Sigmoid colon (tissue), 6 donors: ENCODE measurements at regions not wholly inside any gene's neighbourhood (a gene's known extent, or its start where the extent isn't known, plus 50 kb on each side); places are given as distances from the start of the nearest gene placed in this dataset.

Experiments
- DNase-seq: peaks from one replicate; pipeline ENCODE4 v3.0.0-alpha.2; 2019
- H3K27ac ChIP-seq, 4 donors: fragments of 200-600 bp; sonication (generic); one replicate each; pipeline ENCODE4 v1.5.1; 2016 to 2019; ENCODE audit warnings: mild to moderate bottlenecking in 1 of 4
- H3K27me3 ChIP-seq, 3 donors: fragments of 200-600 bp; sonication (generic); one replicate each; pipeline ENCODE4 v1.5.1; 2019; ENCODE audit warnings: mild to moderate bottlenecking in 1 of 3
- H3K36me3 ChIP-seq, 4 donors: fragments of 200-600 bp; sonication (generic); one replicate each; pipeline ENCODE4 v1.5.1; 2016 to 2019
- H3K4me1 ChIP-seq, 4 donors: fragments of 200-600 bp; sonication (generic); one replicate each; pipeline ENCODE4 v1.5.1; 2017 to 2019
- H3K4me3 ChIP-seq, 4 donors: fragments of 200-600 bp; sonication (generic); one replicate each; pipeline ENCODE4 v1.5.1; 2017 to 2019; ENCODE audit warnings: mild to moderate bottlenecking in 2 of 4, moderate library complexity in 1 of 4
- H3K9me3 ChIP-seq, 4 donors: fragments of 200-600 bp in 3 of 4; sonication (generic) in 3 of 4; one replicate each; pipeline versions ENCODE4 v1.5.1 to v1.6.1; 2013 to 2019
- EP300 ChIP-seq, 4 donors: sonication (generic); formaldehyde crosslinking; IDR thresholded peaks; one replicate each; pipeline ENCODE4 v1.6.1; 2017; ENCODE audit warnings: antibody characterized with exemption in 4 of 4
- POLR2A ChIP-seq, 2 donors: fragments of 450-650 bp; IDR thresholded peaks; one replicate each; pipeline ENCODE4 v1.6.1; 2016; ENCODE audit warnings: antibody characterized with exemption in 2 of 2, mild to moderate bottlenecking in 2 of 2, moderate library complexity in 2 of 2
- POLR2AphosphoS5 ChIP-seq, 4 donors: sonication (generic); formaldehyde crosslinking; IDR thresholded peaks; one replicate each; pipeline ENCODE4 v1.6.1; 2017; ENCODE audit warnings: antibody characterized with exemption in 4 of 4
- WGBS, 2 donors: extraction: QIAGEN DNeasy Blood & Tissue Kit; methylation state at CpG; one replicate each; pipeline ENCODE4 v1.1.7; 2013; 5-methylcytosine and 5-hydroxymethylcytosine counted together
- intact Hi-C: fragments of 100-400 bp; cut with DNase I; formaldehyde crosslinking; loops from one replicate; pipeline ENCODE4 v1.15.1; 2023
- TF ChIP-seq, protein P1 (sequence below), 4 experiments: fragments of 450-650 bp in 3 of 4; fragments of 200-600 bp in 1 of 4; IDR thresholded peaks; one replicate each; pipeline ENCODE4 v1.5.1; 2016 to 2019; ENCODE audit warnings: antibody characterized with exemption in 4 of 4, mild to moderate bottlenecking in 3 of 4, moderate library complexity in 2 of 4
- donor health status: healthy with polysubstance abuse.
- donor health status: healthy.

DNA sequence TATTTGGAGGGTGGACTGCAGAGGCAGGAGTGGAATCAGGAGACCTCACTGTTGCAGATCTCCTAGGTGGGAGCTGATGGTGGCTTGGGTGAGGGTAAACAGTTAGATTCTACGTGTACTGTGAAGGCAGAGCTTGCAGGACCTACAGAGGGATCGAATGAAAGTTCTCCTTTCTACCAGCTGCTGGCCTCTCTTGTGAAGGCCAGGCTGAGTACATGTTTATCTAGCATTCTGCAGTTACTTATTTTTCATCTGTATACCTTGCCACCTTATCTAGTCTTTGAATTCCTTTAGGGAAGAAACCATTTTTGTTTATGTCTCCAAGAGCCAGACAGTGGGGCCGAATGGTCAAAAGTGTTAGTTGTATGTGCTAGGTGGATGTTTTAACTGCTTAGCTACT, 57.6 kb downstream of the PTTG1 start:
- Histone ChIP-seq H3K27ac (no peak overlapping the region), H3K36me3 (no peaks in the 10 kb centered on the region), H3K27me3 (no peaks in the 10 kb centered on the region), H3K4me3 (no peak overlapping the region), H3K4me1 (peaks cover 0 to 13% (median 7%) of the 10 kb centered on the region in 4 donors), H3K9me3 (no peaks in the 10 kb centered on the region)
- intact Hi-C loops: no loop called here
- no peak for DNase-seq
- WGBS, 2 donors: 85 to 88% methylated on average over 3 of the region's 3 CpGs
- TF ChIP-seq EP300 (IDR thresholded peaks at IDR 0.05): no peak
- TF ChIP-seq POLR2AphosphoS5 (IDR thresholded peaks at IDR 0.05): no peak
- TF ChIP-seq, protein P1, sequence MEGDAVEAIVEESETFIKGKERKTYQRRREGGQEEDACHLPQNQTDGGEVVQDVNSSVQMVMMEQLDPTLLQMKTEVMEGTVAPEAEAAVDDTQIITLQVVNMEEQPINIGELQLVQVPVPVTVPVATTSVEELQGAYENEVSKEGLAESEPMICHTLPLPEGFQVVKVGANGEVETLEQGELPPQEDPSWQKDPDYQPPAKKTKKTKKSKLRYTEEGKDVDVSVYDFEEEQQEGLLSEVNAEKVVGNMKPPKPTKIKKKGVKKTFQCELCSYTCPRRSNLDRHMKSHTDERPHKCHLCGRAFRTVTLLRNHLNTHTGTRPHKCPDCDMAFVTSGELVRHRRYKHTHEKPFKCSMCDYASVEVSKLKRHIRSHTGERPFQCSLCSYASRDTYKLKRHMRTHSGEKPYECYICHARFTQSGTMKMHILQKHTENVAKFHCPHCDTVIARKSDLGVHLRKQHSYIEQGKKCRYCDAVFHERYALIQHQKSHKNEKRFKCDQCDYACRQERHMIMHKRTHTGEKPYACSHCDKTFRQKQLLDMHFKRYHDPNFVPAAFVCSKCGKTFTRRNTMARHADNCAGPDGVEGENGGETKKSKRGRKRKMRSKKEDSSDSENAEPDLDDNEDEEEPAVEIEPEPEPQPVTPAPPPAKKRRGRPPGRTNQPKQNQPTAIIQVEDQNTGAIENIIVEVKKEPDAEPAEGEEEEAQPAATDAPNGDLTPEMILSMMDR (IDR thresholded peaks at IDR 0.05): no peak
- TF ChIP-seq POLR2A (IDR thresholded peaks at IDR 0.05): no peak

DNA sequence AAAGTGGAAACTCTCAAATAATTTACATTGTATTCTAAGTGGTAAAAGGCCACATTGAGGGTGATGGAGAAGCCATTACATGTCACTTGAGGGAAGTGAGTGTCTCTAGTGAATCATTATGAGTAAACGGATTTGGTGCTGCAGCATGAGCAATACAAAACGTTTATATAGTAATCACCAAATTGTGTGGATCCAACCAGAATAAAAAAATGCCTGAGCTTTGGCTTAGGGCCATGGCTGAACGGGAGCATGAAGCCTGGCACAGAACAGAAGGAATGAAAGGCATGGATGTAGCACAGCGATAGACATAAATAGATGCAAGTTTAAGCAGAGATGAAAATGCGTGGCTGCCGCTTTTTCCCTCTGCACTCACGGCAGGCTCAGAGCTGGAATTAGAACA, 58.3 kb downstream of the PTTG1 start:
- Histone ChIP-seq H3K27me3 (no peaks in the 10 kb centered on the region), H3K4me3 (no peak overlapping the region), H3K36me3 (no peaks in the 10 kb centered on the region), H3K9me3 (no peaks in the 10 kb centered on the region), H3K4me1 (peaks cover 0 to 13% (median 7%) of the 10 kb centered on the region in 4 donors), H3K27ac (no peak overlapping the region)
- TF ChIP-seq, protein P1 (IDR thresholded peaks at IDR 0.05): no peak
- no peak for TF ChIP-seq EP300 (IDR thresholded peaks at IDR 0.05)
- TF ChIP-seq POLR2A (IDR thresholded peaks at IDR 0.05): no peak
- no peak for TF ChIP-seq POLR2AphosphoS5 (IDR thresholded peaks at IDR 0.05)
- DNase-seq: no peak
- 52 to 63% methylated on average over 7 of the region's 7 CpGs for WGBS, 2 donors
- intact Hi-C loops: no loop called here

- Histone ChIP-seq H3K9me3 (no peaks in the 10 kb centered on the region), H3K27ac (no peak overlapping the region), H3K4me3 (no peak overlapping the region), H3K4me1 (peaks cover 0 to 13% (median 7%) of the 10 kb centered on the region in 4 donors), H3K36me3 (no peaks in the 10 kb centered on the region), H3K27me3 (no peaks in the 10 kb centered on the region)
- no peak for TF ChIP-seq POLR2AphosphoS5 (IDR thresholded peaks at IDR 0.05)
- no peak for TF ChIP-seq POLR2A (IDR thresholded peaks at IDR 0.05)
- TF ChIP-seq EP300 (IDR thresholded peaks at IDR 0.05): no peak
- TF ChIP-seq, protein P1 (IDR thresholded peaks at IDR 0.05): no peak
- no peak for DNase-seq
- intact Hi-C loops: no loop called here
- 18 to 69% methylated on average over 1 of the region's 1 CpG for WGBS, 2 donors
Measured at GRCh38 chr5:160480652-160481051, 59.0 kb downstream of the PTTG1 start.

DNA sequence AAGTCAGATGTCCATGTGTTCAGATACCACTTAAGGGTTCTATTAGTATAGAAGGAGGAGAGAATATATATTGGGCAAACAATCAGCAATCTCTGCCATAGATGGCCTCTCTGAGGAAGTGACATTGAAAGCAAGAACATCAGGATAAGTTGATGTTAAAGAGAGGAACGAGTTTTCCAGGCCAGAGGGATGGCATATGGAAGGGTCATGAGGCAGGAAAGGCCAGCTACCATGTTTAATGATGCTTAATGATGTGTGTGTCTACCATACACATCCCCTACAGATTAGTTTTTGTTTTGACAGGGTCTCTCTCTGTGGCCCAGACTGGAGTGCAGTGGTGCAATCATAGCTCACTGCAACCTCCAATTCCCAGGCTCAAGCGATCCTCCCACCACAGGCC, 63.0 kb downstream of the PTTG1 start:
- TF ChIP-seq POLR2AphosphoS5 (IDR thresholded peaks at IDR 0.05) (no peak), EP300 (IDR thresholded peaks at IDR 0.05) (no peak), POLR2A (IDR thresholded peaks at IDR 0.05) (no peak)
- TF ChIP-seq, protein P1 (IDR thresholded peaks at IDR 0.05): no peak
- 92 to 94% methylated on average over 2 of the region's 2 CpGs for WGBS, 2 donors
- Histone ChIP-seq H3K9me3 (no peaks in the 10 kb centered on the region), H3K36me3 (no peaks in the 10 kb centered on the region), H3K4me1 (peaks cover 0 to 10% (median 7%) of the 10 kb centered on the region in 4 donors), H3K27ac (no peak overlapping the region), H3K27me3 (no peaks in the 10 kb centered on the region), H3K4me3 (no peak overlapping the region)
- DNase-seq: no peak
- intact Hi-C loops: no loop called here

DNA sequence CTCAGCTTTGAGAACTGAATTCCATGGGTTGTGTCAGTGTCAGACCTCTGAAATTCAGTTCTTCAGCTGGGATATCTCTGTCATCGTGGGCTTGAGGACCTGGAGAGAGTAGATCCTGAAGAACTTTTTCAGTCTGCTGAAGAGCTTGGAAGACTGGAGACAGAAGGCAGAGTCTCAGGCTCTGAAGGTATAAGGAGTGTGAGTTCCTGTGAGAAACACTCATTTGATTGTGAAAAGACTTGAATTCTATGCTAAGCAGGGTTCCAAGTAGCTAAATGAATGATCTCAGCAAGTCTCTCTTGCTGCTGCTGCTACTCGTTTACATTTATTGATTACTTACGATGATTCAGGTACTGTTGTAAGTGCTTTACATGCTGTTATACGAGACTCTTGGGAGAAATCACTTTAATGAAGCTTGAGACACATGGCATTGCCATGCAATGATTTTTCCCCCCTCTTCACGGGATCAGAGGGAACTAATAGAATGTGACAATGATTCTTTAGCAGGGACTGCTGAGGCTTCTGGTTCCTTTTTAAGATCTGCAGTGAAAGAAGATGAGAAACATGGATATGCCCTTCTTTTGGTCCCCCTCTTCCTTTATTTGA, 63.8 kb downstream of the PTTG1 start:
- Histone ChIP-seq H3K27ac (no peak overlapping the region), H3K27me3 (no peaks in the 10 kb centered on the region), H3K4me1 (peaks cover 0 to 2% (median 1%) of the 10 kb centered on the region in 4 donors), H3K36me3 (no peaks in the 10 kb centered on the region), H3K4me3 (no peak overlapping the region), H3K9me3 (no peaks in the 10 kb centered on the region)
- DNase-seq: no peak
- intact Hi-C loops: no loop called here
- TF ChIP-seq EP300 (IDR thresholded peaks at IDR 0.05): no peak
- no peak for TF ChIP-seq POLR2A (IDR thresholded peaks at IDR 0.05)
- TF ChIP-seq, protein P1 (IDR thresholded peaks at IDR 0.05): no peak
- TF ChIP-seq POLR2AphosphoS5 (IDR thresholded peaks at IDR 0.05): no peak
- WGBS, 2 donors: 81 to 83% methylated on average over 5 of the region's 5 CpGs
